HCEC 1CT (cell line): ENCODE measurements at regions not wholly inside any gene's neighbourhood (a gene's known extent, or its start where the extent isn't known, plus 50 kb on each side); places are given as distances from the start of the nearest gene placed in this dataset.

Source experiments
- DNase-seq: peaks from one replicate; pipeline ENCODE4 v3.0.0-alpha.2; 2017

DNA sequence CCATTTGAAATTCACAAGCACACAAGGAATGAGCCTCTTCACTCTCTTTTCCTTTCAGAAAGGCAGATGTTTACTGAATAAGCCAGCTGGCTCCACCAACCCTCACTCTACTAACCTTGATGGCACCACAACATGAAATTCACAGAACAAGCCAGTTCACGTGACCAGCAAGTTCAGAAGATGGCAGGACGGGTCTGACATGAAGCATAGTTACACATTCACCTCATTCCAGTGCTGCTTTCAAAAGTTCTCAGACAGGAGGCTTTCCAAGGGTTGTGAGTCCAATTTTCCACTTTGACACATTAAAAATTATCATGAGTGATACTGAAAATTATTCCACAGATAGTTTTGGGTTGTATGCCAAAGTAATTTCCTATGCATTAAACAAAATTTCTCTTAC is 74.2 kb upstream of the MBOAT2 start:
- DNase-seq, result no peak

DNA sequence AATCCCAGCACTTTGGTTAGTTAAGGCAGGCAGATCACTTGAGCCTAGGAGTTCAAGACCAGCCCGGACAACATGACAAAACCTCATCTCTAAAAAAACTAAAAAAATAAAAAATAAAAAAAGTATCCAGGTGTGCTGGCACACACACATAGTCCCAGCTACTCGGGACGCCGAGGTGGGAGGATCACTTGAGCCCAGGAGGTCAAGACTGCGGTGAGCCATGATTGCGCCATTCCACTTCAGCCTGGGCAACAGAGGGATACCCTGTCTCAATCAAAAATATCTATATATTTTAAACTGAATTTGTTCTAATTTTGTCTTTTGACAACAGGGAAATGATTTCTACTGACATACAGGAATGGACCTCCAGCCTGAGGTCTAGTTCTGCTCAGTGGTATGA is 73.3 kb upstream of the MBOAT2 start:
- no peak for DNase-seq

DNA sequence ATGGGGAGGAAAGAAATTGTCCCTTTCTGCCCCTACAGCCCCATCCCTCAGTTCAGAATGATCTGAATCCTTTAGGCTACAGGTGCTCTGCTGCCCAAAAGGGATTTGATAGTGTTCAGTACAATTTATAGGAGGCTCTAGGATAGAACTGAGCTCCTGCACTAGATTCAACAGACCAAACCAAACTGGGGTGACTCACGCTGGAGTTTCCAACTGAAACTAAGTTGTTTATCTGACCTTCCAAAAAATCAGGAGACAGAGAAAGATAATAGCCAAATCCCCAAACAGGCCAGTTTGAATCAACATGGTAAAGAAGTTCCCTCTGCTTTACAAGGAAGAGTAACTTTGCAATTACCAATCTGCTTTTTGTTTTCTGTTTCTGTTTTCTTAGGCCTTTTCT is 72.7 kb upstream of the MBOAT2 start:
- DNase-seq, result peak; percentile 39

DNA sequence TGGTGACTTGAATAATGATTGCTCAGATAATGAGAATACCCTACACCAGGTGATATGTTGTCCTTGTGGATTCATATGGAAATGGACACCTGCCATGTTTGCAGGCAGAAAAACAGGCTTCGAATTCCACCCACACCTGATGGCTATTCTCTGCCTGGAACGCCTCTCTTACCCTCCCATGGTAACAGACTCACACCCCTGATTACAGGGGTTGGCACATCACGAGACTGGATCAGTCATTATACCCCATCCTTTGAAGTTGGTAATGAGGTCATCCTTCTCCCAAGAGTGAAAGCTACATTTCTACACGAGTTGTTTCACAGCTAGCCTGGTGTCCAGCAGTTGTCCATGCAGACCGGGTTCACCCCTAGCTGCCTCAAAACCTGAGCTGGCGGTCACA is 71.4 kb upstream of the MBOAT2 start:
- no peak for DNase-seq

DNA sequence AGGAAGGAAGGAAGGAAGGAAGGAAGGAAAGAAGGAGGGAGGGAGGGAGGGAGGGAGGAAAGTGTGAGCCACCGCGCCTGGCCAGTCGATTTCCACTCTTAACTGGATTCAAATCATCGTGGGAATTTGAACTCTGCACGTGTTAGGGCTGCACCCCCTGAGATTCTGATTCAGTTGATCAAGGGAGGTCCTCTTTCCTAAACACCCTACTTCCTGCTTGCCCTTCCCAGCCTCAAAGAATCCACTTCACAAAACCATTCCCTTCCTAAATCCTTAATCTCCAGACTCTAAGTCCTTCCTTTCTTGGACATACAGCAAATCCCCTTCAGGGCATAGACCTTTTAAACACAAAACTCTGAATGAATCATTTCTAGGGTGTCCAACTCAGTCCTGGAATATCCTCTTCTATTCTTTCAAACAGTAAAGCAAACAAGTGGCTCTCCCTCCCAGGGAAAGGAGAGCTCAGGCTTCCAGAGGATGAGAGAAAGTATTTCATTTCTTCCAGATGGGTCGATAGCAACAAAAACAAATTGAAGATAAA is 68.2 kb upstream of the MBOAT2 start:
- DNase-seq, result no peak

DNA sequence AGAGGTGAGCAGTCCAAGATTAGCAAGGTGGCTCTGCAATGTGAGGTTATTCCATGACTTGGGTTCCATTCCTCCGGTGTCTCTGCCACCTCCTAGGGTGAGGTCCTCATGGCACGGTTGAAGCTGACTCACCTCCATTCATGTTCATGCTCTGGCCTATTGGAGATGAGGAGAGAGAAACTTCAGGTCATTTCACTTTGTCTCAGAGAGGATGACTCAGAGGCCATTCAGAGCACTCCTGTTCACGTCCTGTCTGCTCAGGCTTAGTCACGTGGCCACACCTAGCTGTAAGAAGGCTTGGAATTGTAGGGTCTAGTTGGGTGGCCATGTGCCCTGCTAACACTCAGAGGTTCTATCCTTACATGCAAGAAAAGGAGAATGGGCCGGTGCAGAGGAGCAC is 67.5 kb upstream of the MBOAT2 start:
- DNase-seq, result peak; percentile 65

DNA sequence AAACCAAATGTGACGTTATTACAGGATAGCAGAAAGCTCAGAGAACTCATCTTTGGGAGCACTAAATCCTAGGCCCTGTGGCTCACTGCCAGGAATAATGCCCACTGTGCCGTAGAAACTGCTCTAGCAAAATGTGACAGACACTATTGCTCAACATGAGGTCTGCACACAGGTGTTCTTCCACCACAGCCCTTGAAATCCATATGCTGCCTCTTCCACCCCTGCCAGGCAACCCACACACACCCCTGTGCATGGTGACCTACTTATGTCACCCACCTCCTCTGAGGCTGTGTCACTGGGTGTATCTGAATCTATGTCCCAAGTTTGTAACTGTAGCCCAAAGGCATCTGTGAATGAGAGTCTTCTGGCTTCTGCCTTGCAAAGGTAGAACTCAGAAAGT is 66.1 kb upstream of the MBOAT2 start:
- no peak for DNase-seq

DNA sequence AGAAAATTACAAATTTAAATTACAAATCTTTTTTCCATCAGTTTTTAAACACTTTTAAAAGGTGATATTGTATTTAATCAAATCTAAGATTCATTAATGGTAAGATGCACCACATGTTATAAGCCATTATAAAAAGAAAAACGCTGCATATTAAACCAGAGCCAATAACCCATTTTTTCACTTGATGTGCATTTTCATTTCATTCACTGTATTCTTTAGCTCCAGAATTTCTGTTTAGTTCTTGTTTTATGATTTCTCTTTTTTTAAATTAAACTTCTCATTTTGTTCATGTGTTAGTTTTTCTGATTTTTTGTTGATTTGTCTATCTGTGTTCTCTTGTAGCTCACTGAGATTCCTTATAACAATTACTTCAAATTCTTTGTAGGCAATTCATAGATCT is 62.4 kb upstream of the MBOAT2 start:
- DNase-seq, result no peak

DNA sequence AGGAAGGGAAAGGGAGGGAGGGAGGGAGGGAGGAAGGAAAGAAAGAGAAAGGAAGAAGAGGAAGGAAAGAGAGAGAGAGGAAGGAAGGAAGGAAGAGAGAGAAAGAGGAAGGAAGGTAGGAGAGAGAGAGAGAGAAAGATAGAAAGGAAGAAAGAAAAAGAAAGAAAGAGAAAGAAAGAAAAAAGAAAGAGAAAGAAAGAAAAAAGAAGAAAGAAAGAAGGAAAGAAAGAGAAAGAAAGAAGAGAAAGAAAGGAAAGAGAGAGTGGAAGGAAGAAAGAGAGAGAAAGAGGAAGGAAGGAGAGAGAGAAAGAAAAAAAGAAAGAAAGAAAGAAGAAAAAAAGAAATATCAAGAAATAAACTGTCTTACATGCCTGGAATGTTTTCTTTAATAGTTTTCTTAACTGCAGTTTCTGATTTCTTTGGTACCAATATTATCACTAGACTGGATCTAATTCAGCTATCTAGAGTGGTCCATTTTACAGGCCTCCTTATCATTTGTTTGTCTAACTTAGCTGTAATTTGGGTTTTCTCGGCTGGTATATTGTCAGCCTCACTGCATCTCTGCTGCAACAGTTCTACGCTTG is 59.6 kb upstream of the MBOAT2 start:
- no peak for DNase-seq

DNA sequence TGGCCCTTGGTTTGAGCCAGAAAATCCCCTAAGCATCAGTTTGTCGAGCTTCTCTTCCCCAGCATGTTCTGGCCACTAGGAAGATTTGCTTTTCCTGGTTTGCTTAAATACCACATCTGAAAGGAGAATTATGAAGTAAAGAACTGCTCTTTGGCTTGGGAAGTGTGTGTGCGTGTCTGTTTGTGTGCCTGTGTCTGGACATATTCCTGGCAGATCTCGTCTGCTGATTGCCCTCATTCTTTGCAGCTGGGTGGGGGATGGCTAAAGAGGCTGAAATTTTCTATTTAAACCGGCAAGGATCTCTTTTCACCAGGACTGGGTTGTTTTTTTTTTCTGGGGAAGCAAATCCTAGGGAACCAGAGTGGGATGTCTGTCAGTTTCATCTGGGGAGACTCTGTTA is 57.3 kb upstream of the MBOAT2 start:
- DNase-seq, result no peak

DNA sequence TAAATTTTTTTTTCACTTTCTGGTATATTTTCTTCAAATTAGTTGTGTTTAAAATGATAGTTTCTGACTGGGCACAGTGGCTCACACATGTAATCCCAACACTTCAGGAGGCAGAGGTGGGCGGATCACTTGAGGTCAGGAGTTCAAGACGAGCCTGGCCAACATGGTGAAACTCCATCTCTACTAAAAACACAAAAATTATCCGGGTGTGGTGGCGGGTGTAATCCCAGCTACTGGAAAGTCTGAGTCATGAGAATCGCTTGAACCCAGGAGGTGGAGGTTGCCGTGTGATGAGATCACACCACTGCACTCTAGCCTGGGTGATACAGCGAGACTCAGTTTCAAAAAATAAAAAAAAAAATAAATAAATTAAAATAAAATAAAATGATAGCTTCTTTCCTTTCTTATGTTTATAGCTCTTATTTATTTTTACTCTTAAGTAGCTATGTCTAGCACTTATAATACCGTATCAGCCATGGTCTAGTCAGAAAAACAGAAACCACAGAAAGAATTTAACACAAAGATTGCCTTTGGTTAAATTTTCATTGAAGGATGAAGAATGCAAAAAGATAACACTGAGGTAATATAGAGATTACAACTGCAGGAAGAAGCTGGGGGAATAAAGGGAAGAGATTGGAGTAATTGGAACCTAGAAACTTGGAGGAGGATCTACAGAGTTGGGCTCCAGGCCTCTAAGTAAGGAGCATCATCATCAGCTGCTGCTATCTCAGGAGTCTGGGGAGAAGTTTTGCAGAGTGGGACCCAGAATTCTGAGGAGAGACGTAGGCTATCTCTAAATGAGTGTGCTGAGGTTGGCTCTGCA is 54.7 kb upstream of the MBOAT2 start:
- DNase-seq, result peak; percentile 82

DNA sequence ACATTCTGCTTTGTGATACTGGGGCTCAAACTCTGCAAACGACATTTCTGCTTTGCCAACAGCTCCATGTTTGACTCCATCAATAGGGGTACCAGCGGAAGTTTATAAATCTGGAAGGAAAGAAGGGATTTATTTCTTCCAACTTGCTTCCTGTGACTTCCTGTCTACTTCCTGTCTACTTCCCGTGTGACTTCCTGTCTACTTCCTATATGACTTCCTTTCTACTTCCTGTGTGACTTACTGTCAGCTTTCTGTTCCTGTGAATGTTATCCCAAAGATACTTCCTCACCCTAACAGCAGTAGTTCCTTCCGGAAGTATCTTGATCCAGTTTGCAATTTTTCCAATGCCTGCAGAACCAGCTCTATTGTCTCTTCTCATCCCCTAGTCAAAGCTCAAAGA is 52.0 kb upstream of the MBOAT2 start:
- DNase-seq, result no peak

DNA sequence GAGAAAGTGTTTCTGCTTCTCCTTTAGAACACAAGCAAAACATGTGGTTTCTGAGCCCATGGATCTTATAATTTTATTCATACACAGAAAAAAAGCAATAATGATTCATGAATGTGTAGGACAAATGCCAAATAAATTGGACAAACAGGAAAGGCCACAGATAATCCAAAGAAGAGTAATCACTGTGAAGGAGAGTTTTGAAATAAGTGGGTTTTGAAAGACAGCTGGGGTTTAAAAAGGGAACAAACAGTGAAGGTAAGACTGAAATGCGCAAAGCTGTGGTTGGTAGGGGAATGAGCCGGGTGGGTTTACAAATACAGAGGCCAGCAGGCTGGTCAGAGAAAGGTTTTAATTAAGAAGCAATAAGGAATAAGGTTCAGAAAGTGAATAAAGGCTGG is 50.0 kb upstream of the MBOAT2 start:
- peak; percentile 36 for DNase-seq
